NCI-H526 (cell line): ENCODE measurements at regions not wholly inside any gene's neighbourhood (a gene's known extent, or its start where the extent isn't known, plus 50 kb on each side); places are given as distances from the start of the nearest gene placed in this dataset.
"Not testable (repeated sequence)": the region's sequence is repeated elsewhere in the genome, so short reads cannot be mapped to it uniquely, and the experiment has no call there.

Experiments
- DNase-seq, 2 experiments: peaks; one replicate each; lab custom pipeline; 2025; lab: John Stamatoyannopoulos, UW

DNA sequence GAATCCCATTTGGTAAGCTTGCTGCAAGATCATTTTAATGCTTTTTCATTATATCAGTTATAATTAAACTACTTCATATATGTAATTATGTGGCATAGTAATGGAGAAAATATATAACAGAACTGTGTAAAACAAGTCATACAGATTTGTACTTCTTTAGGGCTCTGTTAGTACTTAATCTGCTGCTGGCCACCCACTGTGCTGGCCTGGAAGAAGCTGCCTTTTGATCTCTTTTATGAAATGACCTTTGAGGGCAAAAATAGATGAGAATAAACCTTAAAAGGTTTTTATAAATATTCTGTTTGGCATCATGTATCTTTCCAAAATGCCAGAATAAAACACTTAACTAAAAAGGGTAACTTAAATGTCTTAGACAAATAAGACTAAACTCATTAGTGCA, 262.9 kb downstream of the ZIC1 start:
- no peak for DNase-seq

DNA sequence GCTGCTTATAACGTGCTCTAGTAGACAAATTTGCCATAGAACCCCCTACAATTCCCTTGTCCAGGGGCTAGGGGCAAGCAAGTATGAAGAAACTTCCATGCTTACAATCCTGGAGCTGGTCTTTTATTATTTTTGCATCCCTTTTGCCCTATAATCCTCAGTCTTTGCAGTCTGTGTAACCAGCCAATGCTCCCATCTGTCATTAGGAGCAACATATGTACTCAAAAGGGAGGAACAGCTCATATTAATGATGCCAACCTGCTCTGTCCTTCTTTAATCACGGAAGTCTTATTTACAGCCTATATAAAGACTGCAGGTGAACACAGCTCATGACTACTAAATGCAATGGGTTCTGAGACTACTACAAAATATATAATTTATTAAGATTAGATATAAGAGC, 263.3 kb downstream of the ZIC1 start:
- DNase-seq = no peak

DNA sequence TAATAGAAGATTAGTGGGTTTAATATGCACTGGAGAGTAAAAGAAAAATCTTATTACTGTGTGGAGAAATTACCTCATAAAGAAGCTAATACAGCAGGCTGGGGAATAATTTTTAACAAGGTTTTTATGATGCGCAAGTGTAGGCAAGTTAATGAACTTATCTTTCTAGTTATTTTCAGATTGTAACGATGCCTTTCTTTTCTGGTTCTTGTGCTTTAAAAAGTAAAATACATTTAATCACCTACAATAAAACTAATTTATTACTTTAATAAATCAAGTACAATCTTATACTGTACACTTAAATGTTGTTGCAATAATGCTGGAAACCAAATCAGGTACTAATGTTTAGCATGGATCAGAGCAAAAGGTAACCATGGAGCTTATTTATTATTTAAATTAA, 266.6 kb downstream of the ZIC1 start:
- no peak for DNase-seq

DNA sequence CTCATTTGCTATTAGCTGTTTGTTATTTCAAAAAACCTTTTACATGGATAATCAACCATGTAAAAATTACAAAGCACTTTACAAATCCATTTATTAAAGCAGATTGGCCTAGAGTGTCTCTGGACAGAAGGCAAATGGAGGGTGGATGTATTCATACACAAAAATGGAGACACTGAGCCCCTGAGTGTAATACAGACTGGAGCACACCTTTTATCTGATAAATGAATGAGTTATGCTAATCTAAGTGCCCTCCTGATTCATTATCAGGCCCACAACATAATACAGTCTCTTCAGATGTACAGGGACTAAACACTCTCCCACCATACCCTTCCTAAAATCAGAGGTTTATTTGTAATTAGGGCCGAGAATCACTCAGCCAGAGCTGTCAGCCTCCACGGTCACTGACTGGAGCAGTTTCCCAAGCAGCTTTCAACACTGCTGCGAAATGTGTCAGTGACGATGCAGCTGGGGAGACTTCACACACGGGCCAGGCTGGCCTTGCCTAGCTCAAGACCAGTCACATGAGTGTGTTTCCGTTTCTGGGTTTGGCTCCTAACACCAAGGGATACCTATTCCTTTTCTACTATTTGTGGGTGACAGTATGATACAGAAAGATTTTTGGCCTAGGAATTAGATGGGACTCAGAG, 271.8 kb downstream of the ZIC1 start:
- no peak for DNase-seq

DNA sequence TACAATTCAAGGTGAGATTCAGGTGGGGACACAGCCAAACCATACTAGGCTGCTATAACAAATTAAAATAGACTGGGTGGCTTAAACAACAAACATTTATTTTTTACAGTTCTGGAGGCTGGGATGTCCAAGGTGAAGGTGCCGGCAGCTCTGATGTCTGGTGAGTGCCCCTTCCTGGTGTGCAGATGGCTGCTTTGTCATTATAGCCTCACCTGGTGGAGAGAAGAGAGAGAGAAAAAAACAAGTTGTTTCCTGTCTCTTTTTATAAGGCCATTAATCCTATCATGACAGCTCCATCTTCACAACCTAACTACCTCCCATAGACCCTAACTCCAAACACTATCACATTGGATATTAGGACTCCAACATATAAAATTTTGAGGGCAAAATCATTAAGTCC, 279.7 kb downstream of the ZIC1 start:
- no peak for DNase-seq

DNA sequence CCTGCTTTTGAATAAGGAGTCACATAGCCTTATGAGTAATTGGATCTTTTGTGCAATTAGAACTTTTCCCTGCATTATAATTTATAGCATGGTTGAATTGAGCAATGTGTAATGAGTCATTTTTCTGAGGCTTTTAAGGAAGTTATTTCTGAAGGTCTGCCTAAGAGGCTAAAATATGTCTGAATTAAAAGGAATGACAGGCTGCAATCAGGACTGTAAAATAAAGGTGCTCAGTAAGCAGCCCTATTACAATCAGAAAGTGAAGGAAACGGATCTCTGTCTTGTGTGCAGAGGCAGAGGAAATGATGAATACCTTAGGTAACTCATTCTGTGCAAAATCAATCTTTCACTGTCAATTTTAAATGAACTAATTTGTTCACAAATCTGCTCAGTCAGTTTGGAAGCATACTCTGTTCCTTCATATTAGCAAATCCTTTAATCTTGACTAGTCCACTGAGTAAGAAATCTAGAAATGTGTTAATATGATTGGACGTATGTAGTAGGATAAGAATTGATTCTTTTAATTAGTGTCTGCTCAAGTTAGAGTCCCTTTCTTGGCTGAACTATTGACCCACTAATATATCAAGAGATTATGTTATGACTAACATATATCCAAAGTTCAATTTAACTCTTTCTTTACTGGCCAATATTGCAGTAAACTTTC, 290.1 kb downstream of the ZIC1 start:
- no peak for DNase-seq

DNA sequence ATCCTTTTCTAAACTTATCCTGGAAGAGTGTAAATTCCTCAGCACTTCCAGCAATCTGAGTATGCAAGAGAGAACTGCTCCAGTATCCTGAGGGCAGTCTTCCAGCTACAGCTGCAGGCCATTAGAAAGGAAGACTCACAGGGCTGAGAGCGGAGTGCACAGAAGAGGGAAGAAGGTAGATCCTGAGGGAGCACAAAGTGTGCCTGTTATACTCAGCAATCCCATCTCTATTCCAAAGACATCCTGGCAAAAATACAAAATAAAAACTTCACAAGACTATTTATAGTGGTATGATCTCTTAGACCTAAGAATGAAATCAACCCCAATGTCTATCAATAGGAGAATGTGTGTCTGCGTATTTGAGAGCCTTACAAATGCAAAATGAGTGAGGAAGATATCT, 292.0 kb downstream of the ZIC1 start:
- no peak for DNase-seq

DNA sequence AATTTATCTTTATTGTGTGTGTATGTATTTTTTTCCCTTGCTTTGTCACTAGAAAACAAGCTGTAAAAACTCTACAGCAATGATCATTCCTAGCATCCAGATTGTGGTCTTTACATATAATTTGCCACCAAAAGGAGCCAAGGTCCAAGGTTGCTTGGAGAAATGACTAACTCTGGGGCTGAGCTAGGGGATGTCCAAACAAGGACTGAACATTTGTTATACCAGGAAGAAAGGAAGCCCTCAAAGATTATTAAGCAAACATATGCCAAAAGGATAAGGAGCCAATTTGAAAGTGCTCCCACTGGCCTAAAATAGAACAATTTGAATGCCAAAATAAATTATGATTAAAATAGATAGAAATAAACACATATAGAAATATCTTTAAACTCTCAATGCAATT, 293.3 kb downstream of the ZIC1 start:
- no peak for DNase-seq

DNA sequence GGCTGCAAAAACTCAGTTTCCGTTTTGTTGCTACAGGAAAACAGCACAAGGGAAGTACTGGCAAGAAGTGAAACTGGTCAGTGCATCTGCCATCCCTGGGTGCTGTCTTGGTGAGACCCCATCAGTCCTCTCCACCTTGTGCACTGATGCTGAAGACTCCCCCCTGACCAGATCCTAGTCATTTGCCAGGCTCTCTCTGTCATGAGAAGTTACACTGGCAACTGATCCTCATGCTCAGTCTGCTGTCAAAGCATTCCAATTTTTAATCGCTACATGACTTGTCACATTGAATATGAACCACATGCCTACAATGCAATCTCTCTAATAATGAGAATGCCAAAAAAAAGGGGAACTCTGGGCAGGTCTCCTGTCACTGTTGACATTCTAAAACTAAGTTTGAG, 296.5 kb downstream of the ZIC1 start:
- DNase-seq = no peak

DNA sequence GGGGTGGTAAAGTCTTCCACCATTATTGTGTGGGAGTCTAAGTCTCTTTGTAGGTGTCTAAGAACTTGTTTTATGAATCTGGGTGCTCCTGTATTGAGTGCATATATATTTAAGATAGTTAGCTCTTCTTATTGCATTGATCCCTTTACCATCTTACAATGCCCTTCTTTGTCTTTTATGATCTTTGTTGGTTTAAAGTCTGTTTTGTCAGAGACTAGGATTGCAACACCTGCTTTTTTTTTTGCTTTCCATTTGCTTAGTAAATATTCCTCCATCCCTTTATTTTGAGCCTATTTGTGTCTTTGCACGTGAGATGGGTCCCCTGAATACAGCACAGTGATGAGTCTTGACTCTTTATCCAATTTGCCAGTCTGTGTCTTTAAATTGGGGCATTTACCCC, 301.6 kb downstream of the ZIC1 start:
- not testable (repeated sequence) for DNase-seq

DNA sequence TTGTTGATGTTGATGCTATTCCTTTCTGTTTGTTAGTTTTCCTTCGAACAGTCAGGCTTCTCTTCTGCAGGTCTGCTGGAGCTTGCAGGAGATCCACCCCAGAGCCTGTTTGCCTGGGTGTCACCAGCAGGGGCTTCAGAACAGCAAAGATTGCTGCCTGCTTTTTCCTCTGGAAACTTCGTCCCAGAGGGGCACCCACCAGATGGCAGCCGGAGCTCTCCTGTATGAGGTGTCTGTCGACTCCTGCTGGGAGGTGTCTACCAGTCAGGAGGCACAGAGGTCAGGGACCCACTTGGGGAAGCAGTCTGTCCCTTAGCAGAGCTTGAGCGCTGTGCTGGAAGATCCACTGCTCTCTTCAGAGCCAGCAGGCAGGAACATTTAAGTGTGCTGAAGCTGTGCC, 303.2 kb downstream of the ZIC1 start:
- DNase-seq = no peak

DNA sequence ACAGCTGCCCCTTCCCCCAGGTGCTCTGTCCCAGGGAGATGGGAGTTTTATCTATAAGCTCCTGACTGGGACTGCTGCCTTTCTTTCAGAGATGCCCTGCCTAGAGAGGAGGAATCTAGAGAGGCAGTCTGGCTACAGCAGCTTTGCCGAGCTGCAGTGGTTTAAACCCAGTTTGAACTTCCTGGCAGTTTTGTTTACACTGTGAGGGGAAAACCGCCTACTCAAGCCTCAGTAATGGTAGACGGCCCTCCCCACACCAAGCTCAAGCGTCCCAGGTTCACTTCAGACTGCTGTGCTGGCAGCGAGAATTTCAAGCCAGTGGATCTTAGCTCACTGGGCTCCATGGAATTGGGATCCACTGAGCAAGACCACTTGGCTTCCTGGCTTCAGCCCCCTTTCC, 303.6 kb downstream of the ZIC1 start:
- DNase-seq = not testable (repeated sequence)

DNA sequence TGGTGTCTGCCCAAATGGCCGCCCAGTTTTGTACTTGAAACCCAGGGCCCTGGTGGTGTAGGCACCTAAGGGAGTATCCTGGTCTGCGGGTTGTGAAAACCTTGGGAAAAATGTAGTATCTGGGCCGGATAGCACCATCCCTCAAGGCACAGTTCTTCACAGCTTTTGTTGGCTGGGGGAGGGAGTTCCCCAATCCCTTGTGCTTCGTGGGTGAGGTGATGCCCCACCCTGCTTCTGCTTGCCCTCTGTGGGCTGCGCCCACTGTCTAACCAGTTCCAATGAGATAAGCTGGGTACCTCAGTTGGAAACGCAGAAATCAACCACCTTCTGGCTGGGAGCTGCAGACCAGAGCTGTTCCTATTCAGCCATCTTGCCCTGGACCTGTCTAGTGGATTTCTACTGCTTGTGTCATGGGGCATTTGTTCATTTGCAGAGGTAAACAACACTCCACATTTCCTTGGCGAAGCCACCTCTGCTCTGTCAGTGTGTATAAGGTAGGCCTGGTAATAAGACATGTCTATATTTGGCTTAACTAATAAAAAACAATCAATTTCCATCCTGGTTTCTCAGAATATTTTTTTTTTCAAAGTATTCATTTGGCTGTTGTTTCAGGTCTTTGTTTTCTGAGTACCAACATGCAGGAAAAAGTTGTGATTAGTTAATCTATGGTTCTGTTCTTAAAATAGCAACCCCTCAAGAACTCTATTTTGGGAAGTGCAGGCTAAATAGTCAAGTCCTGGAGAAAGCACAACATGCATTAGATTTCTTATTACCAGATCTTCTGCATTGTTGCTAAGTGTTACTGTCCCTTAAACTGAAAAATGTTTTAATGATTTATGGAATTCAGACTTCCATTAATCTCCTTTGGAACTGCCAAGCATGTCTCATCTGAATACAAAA, 304.3 kb downstream of the ZIC1 start:
- no peak for DNase-seq

DNA sequence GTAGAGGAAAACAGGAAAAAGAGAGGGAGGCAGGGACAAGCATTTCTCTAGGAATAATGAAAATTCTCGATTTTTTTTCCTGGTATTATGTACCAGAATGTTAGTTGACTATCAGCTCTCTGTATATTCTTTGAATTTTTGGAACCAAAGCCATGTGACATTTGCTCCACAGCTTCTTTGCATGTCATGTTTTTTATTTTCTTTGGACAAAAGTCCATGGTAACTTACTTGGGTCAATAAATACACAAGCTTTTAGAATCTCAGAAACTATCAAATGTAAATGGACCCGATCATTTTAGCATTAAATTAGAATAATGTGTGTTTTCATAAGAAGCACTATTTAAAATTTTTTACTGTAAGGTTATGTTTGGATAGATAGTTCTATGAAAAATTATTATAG, 320.5 kb downstream of the ZIC1 start:
- DNase-seq = no peak

DNA sequence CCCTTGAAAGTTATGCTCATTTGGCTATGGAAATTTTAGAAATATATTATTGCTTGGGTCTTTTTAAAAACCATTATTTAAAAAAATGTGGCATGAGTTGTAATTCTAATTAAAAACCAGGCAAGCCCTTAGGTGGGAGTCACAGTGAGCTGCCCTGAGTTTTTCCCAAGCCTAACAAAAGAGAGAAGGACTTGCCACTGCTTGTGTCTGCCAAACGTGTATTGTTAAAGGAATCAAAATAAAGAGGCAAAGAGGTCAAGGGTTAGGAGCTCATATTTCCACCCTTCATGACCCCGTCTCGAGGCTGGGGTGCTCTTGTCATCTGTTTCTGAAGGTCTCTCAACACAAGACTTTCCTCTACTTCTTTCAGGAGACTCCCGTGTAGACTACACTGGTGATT, 321.1 kb downstream of the ZIC1 start:
- no peak for DNase-seq

DNA sequence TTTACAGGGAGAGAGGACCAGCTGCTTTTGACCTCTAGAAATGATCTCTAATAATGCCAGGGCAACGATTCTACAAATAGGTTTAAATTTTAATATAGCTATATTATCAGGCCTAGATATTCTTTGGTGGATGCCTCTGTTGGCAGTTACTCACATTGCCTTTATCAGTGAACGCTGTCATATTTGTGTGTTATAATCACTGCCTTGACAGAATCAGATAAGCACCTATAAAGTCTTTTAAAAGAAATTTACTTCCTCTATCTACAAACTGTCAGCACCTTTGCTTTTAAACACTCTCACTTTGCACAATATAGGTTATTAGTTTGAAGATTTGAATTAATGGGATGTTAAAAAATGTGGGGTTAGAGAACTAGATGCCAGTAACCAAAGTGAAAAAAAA, 324.1 kb downstream of the ZIC1 start:
- no peak for DNase-seq

DNA sequence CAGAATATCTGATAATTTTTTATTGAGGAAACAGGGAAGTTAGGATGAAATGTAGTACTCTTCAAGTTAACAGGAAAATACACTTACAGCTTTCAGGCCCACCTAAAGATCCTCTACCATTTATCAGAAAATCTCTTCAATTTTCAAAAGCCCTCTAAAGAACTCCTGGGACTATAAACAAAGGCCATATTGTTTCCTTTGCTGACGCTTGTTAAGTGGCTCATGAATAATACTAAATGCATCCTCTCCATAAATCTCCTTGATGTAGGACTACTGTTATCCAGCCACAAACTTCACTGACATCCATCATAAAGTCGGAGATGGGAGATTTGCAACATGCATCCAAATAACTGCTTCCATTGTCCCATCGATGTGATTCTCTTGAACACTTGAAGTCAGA, 326.5 kb downstream of the ZIC1 start:
- no peak for DNase-seq

DNA sequence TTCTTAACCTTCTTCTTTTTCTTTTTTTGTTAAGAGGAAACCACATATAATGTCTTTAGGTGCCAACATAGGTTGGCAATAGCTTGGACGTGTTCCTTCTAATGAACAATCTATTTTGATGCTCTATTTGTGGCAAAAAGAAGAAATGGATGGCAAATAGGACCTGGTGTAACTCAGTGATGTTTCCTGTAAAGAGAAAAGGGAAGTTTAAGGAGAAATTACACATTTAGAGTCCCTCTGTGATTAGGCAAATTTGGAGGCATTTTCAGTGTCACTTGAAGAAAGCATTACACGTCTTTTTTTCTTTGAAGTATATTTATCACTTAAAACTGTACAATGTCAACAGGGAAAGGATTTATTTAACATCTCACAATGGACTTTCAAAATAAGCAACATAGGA, 327.1 kb downstream of the ZIC1 start:
- no peak for DNase-seq

DNA sequence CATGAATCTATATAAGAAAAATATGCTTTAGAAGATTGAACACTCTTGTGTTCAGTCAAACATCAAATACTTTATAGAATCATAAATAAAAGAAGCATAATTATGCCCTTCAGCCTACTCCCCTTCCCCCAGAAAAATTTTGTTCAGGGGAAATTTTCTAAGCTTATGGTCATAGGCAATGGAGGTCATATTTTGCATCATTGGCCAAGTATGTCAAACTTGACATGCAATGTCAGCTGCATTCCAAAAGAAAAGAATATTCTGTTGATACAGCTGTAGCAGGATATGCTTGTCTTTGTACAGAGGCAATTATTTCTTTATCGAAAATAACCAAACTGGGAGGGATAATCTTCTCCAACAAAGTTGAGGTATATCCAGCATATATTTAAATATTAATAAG, 328.2 kb downstream of the ZIC1 start:
- DNase-seq = no peak

DNA sequence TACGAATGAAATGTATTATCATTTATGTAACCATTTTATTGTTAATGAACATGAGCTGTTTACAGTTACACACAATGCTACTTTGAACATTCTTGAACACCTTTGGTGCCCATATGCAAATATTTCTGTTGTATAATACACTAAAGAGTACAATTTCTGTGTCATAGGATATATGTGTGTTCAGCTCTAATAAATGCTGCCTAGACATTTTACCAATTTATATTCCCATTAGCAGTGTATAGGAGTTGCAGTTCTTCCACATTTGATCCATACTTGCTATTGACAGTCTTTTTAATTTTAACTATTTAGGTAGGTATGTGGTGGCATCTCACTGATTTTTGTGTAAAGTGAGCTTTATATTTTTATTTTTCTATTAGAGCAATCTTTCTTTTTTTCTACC, 331.8 kb downstream of the ZIC1 start:
- DNase-seq = no peak

DNA sequence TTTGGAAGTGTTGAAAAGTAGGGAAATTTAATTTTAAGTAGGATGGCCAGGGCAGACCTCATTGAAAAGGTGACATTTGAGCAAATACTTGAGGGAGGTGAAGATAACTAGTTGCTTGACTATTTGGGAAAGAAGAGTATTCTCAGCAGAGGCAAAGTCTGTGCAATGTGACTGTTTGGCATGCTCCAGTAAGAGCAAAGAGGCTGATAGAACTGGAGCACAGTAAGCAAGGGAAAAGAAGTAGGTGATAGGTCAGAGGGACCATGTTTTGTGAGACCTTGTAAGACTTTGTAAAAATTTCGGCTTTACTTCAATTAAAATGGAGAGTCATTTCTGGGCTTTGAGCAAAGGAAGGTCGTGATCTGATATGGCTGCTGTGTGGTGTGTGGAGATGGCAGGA, 335.8 kb downstream of the ZIC1 start:
- no peak for DNase-seq

DNA sequence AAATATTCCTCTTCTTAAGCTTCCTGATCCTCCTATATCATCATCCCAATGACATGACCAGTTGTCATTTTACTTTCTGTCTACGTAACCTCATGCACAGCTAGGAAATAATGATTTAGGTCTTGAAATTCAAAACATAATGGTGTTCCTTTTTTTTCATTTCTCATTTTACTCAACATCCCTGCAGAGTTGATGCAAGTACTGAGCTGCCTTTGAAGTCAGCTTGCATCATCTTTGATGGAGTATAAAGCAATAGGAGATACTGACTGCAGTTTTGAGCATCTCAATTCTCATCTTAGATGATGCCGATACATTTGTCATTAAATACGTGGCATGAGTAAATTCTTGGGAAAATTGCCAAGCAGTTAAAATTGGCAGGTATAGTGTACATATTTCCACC, 346.1 kb downstream of the ZIC1 start:
- no peak for DNase-seq

DNA sequence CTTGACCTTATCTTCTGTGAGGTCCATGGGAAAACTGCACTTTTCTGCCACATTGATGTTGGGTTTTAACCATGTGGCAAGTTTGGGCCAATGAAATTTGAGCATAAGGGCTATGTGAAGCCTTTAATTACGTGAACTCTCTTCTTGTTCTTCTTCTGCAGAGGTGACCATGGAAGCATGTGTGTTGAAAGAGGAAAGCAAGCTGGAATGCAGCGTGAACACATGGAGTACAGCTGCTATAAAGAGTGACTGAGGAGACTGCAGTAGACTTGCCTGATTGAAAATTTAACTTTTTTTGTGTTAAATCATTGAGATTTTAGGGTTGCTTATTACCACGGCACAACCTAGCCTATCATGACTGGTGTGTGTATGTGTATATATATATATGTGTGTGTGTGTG, 347.3 kb downstream of the ZIC1 start:
- DNase-seq = no peak
